ENCODE measurements at regions not wholly inside any gene's neighbourhood (a gene's known extent, or its start where the extent isn't known, plus 50 kb on each side); places are given as distances from the start of the nearest gene placed in this dataset.

- TF ChIP-seq RFX5 (IDR thresholded peaks at IDR 0.05; ENCODE audit: low read length) (no peak), REST (IDR thresholded peaks at IDR 0.05; ENCODE audit: low read depth, low read length) (no peak), CTCF (IDR thresholded peaks at IDR 0.05) (no peak), ELF1 (IDR thresholded peaks at IDR 0.05) (no peak), NRF1 (IDR thresholded peaks at IDR 0.05; ENCODE audit: low read depth, low read length) (no peak), GABPA (IDR thresholded peaks at IDR 0.05; ENCODE audit: low read depth) (no peak), EZH2phosphoT487 (IDR thresholded peaks at IDR 0.05; ENCODE audit: borderline replicate concordance, low read depth) (no peak), EP300 (IDR thresholded peaks at IDR 0.05; ENCODE audit: borderline replicate concordance in 1 of 2, low read depth in 1 of 2, low read length in 1 of 2) (no peak), RAD21 (IDR thresholded peaks at IDR 0.05; ENCODE audit: low read length) (no peak), FOXM1 (IDR thresholded peaks at IDR 0.05; ENCODE audit: low read depth) (no peak), FOXJ3 (CRISPR knock-in tag; IDR thresholded peaks at IDR 0.05) (no peak), NFIC (IDR thresholded peaks at IDR 0.05; ENCODE audit: borderline replicate concordance) (no peak), SIN3A (IDR thresholded peaks at IDR 0.05; ENCODE audit: borderline replicate concordance, low read depth, low read length) (no peak)
Measured at GRCh38 chr14:44353805-44354204, 153.3 kb downstream of the FSCB start.

Data from SK-N-SH (cell line).